HL-60/S4 (cell line): ENCODE measurements at regions not wholly inside any gene's neighbourhood (a gene's known extent, or its start where the extent isn't known, plus 50 kb on each side); places are given as distances from the start of the nearest gene placed in this dataset.

Experiments
- in situ Hi-C: fragments of 300-500 bp; cut with MboI; formaldehyde crosslinking; loops from 2 replicates; pipeline ENCODE4 v1.14.3; 2022; ENCODE audit warnings: low sequenced_read_pairs

DNA sequence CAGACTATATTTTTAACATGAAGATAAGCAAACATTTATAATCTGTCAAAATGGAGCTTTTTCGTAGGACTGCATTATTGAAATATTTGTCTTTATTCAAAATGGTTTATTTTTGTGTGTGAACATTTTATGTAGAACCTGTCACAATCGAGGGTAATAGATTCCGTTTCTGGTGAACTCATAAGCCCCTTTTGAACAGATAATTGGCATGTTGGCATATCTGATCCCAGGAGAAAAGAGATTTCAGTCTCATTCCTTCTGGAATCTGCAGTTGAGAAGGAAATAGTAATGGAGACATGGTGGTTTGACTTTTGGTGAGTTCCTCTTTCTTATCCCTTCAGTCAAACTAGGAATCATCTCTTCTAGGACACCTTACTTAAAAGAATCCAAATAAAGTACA, 427.9 kb upstream of the B3GALT2 start:
- in situ Hi-C loops: no loop called here

DNA sequence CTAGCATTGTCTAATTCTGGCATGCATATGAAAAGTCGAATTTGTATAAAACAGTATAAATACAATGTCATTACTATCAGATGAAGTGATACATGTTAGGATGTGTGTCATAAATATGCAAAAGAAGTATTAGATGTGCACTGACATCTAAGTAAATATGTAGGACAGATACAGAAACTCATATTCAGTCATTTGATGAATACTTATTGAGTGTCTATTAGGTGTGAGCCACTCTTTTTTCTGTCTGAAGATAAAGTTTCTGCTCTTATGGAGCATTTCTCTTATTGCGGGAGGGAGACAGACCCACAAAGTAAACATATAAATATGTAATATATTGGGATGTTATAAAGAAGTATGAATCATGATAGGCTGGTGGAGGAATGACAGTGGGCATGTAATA, 426.6 kb upstream of the B3GALT2 start:
- in situ Hi-C loops: no loop called here

DNA sequence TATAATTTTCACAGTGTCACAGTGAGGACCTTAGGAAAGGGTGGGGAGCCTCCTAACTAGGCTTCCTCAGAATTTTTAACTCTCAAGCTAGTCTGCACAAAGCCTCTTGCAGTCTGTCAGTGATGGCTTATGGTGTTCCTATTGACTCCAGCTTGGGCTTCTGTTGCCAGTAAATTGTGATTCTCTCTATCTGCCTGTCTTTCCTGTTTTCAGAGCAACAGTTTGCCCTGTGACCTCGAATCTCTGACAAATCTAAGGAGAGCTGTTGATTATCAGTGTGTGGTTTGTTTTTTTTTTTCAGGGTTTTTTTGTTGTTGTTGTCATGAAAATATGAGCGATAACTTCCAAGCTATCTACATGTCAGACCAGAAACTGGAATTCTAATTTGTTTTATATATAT, 423.2 kb upstream of the B3GALT2 start:
- in situ Hi-C loops: no loop called here

DNA sequence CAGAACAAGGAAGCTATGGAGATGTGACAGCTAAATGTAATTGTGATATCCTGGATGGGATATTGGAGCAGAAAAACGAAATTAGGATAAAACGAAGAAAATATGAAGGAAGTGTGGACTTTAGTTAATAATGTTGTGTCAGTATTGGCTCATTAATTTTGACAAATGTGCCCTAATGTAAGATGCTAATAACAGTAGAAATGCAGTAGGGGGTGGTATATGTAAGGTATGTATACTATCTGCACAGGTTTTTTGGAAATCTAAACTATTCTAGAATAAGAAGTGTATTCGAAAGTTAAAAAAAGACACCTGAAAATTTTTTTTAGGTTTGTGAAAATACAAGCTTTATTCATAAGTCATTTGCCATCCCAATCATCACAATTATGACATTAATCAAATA, 421.4 kb upstream of the B3GALT2 start:
- in situ Hi-C loops: no loop called here

DNA sequence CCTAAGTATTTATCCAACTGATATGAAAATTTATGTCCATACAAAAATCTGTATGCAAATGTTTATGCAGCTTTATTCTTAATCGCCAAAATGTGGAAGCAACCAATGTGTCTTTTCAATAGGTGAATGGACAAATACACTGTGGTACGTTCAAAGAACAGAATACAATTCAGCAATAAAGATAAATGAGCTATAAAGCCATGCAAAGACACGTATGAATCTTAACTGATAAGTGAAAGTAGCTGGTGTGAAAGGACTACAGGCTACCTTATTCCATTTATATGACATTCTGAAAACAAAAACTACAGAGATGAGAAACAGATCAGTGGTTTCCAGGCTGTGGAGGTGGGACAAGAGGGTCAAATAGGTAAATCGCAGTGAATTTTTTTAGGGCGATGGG, 419.6 kb upstream of the B3GALT2 start:
- in situ Hi-C loops: no loop called here

DNA sequence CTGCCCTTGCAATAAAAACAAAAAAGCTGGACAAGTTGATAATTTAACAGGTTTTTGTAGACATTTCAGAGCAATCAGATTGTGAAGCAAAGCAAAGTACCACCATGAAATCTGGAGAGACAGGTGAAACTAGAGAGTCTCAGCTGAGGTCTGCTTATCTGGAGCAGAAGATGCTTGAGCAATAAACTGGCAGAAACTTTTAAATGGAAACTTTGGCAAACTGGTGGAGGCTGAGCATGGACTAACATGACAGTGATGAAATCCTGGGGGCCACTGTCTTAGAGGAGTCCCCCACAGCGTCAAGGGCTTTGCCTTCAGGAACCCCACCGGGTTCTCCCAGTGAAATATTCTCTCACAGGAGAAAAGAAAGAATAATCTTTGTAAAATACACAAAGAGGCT, 416.3 kb upstream of the B3GALT2 start:
- in situ Hi-C loops: no loop called here

DNA sequence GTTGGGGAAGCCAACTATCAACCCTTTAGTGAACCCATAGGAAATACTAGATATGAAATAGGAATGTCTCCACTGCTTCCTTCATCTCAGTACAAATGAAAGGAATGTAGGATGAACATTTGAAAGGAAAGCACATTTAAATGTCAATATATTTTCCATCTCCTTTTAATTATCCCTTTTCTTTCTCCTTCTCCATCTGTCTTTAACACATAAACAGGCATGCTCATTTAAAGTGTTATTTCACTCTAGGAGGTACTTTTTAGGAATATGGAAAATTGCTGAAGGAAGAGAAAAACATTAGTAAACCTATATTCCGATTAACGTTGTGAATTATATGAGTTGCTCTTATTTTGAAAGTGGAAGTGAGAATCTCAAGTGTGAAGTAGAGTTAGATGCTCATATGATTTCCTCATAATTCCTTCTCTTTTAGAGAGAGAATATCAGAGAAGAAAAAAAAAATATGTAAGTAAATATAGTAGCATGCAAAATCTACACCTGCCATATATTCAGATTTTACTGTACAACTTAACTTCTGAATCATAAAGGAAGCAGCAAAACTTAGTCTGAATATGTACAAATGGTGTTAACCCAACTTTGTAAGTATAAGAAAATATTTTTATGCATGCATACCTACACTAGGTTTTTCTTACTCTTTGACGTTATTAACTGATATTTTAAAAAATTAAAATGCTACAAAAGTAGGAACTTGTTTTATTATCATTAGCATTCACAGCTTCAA, 406.9 kb upstream of the B3GALT2 start:
- in situ Hi-C loops: no loop called here

DNA sequence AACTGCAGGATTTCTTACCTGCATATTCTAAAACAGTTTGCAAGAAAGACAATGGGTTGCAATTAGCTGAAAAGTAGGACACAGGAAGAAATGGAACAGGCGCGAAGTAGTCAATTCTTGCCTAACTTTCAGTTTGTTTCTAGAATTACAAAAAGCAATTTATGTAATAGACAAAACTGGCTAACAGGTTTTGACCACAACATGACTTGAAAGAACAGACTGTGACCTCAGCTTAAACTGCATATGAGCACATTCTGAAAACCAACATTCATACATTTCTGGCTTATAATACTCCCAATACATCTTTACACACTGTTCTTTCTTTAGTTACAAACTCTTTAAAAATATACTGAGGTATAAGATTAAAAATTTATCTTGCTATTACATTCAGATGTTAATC, 405.9 kb upstream of the B3GALT2 start:
- in situ Hi-C loops: no loop called here

DNA sequence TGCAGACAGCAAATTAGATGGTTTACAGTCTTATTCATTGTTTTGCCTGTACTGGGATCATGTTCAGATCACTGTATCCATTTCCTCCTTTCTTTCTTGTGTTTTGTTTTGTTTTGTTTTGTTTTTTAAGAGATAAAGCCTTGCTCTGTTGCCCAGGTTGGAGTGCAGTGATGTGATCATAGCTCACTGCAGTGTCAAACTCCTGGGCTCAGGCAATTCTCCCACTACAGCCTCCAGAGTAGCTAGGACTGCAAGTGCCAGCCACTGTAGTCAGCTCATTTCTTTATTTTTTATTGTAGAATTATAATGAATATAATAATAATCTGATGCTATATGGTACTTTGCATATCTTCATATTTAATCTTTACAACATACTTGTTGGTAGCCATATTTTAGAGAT, 403.7 kb upstream of the B3GALT2 start:
- in situ Hi-C loops: no loop called here

DNA sequence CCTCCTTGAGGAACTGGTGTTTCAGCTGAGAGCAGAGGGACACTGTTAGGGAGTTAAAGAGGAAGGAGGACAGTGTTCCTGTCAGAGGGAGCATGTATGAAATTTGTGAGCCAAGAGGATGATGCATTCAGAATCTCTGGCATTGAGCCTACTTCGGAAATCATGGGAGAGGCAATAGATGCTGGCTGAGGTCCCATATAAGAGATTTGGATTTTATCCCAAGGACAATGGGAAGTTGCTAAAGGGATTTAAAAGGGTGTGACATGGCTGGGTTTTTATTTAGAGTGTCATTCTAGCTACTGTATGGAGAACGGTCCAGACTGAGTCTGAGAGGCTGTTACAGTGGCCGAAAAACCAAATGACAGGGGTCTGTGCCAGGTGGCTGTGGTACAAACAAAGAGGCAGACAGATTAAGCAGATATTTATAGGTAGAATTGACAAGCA, 403.2 kb upstream of the B3GALT2 start:
- in situ Hi-C loops: no loop called here

DNA sequence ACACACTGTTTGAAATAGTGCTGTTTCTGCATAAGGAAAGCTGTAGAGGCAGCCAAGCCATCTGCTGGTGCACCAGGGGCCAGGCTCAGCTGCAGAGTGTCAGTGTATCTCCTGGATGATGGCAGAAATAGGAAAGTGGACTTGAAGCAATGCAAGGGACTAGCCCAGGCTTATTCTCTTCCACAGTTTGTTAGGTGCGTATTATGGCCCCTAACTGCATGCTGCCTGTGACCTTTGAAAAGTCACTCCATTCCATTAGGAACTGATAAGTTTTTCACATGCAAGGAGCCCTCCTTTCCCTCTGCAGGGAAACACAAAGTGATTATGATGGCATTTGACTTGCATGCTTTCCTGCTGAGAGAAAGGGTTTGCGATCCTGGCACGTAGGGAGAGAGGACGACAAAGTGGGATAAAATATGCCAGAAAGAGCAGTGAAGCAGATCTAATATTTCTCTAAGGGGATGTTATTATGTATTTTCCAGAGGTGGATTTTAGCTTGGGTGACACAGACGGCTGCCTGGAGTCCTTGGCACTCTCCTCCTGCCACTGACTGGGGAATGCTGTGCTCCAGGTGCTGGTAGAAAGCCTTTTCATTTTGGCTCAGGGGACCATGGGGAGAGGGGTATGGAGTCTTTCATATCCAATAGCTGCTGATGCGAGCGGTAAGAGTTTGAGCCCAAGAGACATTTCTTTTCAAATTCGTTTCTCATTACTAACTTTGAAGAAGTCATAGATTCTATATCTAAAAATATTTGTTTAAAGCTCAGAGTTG, 402.1 kb upstream of the B3GALT2 start:
- in situ Hi-C loops: no loop called here

DNA sequence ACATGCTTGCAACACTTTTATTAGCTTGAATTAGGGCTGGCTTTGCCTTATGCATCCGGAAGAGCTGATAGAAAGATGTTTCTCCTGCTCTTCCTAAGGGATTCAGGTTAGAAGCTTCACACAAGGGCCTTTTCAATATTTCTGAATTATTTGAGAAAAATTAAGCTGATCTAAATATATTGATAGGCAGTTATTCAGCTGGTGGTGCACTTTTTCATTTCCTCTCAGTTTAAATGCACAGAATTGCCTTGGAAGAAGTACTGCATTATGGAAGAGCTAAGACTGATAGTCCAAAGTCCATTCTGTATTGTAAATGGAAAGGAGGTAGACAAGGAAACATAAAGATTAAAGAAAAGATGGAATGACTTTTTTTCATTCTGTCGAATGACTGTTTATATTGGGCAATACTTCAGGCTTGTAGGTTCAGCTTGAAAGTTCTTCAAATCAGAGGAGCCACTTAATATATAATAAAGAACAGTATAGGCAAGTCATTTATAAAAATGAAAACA, 398.4 kb upstream of the B3GALT2 start:
- in situ Hi-C loops: no loop called here

DNA sequence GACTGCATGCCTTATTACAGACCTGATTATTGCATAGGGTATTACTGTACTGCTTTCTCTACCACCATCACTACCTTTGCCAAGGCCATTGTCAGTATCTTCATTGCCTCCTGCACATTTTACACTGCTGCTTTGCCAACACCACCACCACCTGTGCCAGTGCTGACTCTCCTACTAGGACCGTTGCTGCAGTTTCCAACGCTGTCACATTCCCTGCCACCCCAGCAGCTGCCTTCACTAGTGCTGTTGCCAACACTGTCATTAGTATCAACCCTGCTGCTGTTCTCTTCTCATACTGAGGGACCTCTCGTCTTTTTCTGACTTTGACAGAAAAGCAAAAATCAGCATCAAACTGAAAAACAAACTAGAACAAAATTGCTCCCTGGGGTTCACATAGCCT, 394.9 kb upstream of the B3GALT2 start:
- in situ Hi-C loops: no loop called here

DNA sequence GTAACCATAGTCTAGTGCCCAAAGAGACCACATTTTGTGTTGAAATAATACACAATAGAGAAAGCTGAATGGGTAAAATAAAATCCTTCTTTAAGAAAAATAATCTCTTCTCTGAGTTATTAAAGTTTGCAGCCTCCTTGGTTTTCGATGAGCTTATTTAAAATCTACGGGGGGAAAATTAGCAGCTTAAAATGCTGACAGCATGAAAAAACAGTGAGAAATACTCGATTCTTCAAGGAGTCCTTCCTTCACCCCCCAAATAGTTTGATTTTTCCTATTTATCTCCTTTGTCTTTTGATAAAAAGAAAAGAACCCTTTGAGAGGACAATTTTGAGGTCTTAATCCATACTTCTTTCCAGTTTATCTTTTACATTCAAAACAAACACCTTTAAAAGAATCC, 394.0 kb upstream of the B3GALT2 start:
- in situ Hi-C loops: no loop called here

DNA sequence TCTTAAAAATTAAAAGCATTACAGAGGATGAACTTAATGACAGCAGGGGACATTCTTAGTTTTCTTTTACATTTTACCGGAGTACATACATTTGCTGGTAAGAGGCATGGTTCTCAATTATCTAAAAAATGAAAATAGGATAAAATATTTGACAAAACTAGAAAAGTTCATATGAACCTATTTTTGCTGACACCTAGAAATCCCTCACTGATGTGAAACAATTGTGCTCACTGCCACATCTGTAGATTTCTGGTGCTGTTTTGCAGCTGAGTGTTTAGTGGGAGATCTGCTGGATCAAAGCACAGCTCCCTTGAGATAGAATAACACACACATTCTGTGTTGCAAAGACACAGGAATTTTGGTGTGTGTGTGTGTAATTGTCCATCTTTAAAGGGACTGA, 392.9 kb upstream of the B3GALT2 start:
- in situ Hi-C loops: no loop called here

DNA sequence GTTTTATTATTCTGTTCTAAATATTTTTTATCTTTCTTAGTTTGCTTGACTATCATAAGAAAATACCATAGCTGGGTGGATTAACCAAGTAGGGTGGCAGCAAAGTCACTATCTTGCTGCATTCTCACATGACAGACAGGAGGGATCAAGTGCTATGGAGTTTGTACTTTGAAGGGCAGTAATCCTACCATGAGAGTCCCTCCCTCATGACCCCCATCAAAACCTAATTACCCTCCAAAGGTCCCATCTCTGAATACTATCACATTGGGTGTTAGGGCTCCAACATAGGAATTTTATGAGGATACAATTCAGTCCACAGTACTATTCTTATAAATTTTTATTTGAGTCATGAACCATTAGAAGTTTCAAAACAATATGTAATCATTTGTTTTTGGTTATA, 388.5 kb upstream of the B3GALT2 start:
- in situ Hi-C loops: no loop called here

DNA sequence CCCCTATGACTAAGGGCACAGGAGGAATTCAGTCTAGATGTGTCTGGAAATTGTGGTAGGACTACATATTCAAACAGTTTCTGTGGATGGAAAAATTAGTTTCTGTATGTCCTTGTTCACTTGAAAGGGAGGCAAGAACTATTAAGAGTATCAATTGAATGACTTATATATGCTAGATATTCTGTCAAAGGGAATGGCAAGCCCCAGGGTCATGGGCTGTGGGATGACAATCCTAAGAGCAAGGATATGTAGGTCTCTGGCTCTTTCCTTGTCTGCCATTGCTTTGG, 383.5 kb upstream of the B3GALT2 start:
- in situ Hi-C loops: no loop called here

DNA sequence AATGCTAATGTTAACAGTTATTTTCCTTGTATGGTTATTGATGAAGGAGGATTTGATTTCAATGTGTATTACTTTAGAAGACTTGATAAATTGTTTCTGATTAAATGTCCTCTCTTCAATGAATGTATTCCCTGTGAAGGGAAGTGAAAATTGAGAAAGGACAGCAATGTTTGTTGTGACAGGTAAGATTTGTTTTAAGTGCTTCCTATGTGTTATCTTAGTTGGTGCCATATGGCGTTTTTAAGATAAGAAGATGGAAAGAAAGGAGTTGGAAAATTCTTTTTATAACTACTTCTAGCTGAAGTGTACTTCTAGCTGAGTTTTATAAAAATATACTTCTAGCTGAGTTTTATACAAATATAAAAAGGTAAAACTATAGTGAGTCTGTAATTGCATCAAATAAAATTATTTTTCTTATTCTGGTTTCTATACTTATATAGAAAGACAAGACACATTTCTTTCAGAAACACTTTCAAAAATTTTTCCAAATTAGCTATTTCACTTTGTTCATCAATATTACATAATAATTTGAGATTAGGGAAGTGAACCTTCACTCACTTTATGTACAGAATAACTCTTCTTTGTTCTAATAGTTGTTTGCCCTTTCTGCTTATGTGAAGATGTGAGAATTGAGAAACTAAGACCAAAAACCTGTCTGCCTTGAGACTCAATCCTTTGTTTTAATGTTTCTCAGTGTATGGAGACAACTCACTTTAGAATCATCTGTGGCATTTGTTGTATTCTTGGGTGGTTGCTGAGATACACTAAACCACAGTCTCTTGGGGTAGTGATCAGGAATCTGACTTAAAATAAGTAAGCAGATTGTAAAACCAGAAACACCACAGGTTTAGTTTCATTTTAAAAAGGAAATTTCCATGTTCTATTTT, 382.9 kb upstream of the B3GALT2 start:
- in situ Hi-C loops: no loop called here

DNA sequence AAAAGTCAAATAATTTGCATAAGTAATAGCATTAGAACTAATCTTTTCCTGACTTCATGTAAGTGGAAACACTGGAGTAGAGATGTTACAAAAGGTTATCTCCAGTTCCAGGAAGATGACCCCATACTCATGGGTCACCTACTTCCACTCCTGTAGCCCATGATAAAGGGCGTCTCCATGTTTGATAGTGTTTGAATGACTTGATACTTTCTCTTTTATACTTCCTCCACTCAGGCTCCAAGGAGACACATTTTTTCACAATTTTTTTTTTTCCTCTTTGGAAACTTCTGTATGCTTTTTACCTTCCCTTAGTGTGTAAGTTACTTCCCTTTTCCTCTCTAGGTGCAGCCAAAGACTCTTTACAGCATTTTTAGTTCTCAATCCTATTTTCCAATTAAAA, 382.1 kb upstream of the B3GALT2 start:
- in situ Hi-C loops: no loop called here

DNA sequence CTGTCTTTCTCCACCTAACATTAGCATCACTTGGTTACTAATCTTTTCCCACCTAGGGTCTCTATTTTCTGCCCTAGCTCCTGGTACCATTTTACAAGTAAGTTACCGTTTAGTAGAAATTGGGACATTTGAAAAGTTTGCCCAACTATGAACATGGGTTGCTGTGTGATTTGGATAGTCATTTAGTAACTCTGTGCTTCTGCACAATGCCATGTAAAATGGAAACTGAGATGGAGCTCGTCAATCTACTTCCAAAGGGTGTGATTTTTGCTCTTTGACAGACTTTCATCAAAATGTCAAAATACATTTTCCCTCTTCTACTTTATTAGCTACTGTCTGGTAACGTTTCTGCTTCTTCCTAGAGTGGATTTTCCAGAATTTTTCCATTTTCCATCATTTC, 381.5 kb upstream of the B3GALT2 start:
- in situ Hi-C loops: no loop called here

DNA sequence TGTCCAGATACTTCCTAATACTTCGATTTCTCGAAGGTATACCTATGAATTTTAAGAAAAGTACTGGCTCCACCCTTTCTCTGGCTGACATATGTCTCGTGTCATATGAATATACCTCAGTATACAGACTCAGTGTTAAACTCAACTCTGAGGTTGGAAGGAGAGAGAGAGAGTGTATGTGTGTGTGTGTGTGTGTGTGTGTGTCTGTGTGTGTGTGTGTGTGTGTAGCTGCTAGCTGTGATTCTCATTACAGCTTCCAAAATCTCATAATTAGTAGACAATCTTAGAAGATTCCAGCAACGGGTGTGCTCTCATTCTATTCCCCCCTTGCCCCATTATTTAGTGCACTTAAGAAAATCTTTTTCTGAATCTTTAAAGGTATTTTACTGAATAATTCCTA, 380.3 kb upstream of the B3GALT2 start:
- in situ Hi-C loops: no loop called here
